Spinal cord (tissue), 9 donors: ENCODE measurements at regions not wholly inside any gene's neighbourhood (a gene's known extent, or its start where the extent isn't known, plus 50 kb on each side); places are given as distances from the start of the nearest gene placed in this dataset.
A peak's percentile ranks its signal among the peaks of the same experiment; 100 is the strongest.

Experiments used
- DNase-seq, 6 donors: peaks; one replicate each; pipeline versions ENCODE4 v3.0.0 to v3.0.0-alpha.2; 2013 to 2015; ENCODE audit warnings: low spot score in 6 of 6, low read depth in 4 of 6
- H3K27ac ChIP-seq: one replicate; pipeline ENCODE4 v1.5.1; 2013; ENCODE audit warnings: low read depth, low read length, control low read depth
- H3K27me3 ChIP-seq: one replicate; pipeline ENCODE4 v1.6.1; 2013; ENCODE audit warnings: low read length; ENCODE audit not compliant: control insufficient read depth, insufficient read depth
- H3K36me3 ChIP-seq: one replicate; pipeline ENCODE4 v1.6.1; 2013; ENCODE audit warnings: low read length; ENCODE audit not compliant: control insufficient read depth, insufficient read depth
- H3K4me1 ChIP-seq: one replicate; pipeline ENCODE4 v1.6.1; 2013; ENCODE audit warnings: low read length; ENCODE audit not compliant: control insufficient read depth, insufficient read depth
- H3K4me3 ChIP-seq: one replicate; pipeline ENCODE4 v1.5.1; 2013; ENCODE audit warnings: low read depth, low read length, control low read depth
- H3K9me3 ChIP-seq: one replicate; pipeline ENCODE4 v1.6.1; 2013; ENCODE audit warnings: low read length; ENCODE audit not compliant: control insufficient read depth, insufficient read depth
- WGBS: methylation state at CpG from one replicate; pipeline ENCODE4 v1.1.5; 2013; ENCODE audit warnings: missing lambda C conversion rate; ENCODE audit not compliant: insufficient coverage; 5-methylcytosine and 5-hydroxymethylcytosine counted together
- donor health status: healthy.

DNA sequence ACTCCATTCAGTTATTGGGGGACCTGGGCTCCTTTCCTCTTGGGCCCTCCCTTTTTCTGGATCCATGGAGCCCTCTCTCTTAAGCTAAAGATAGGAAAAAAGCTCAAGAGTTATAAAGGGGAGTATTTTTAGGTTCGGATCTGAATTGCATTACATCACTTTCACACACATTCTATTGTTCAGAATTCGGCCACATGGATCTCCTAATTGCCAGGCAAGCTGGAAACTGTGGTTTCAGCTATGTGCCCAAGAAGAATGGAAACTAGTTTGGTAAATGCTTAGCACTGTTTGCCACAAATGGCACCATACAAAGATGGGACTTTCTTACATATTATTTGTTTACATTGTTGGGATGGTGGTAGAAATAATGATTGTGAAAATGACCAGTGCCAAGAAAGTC lies 145.6 kb downstream of the LRIG3 start:
- DNase-seq, result no peak
- no CpG with 5 or more reads among the region's 2 CpGs for WGBS
- Histone ChIP-seq H3K27me3 (no peaks in the 10 kb centered on the region), H3K4me1 (no peaks in the 10 kb centered on the region), H3K27ac (no peak overlapping the region), H3K36me3 (no peaks in the 10 kb centered on the region), H3K9me3 (no peaks in the 10 kb centered on the region), H3K4me3 (no peak overlapping the region)

- Histone ChIP-seq H3K27me3 (no peaks in the 10 kb centered on the region), H3K36me3 (no peaks in the 10 kb centered on the region), H3K9me3 (no peaks in the 10 kb centered on the region), H3K4me3 (no peak overlapping the region), H3K4me1 (no peaks in the 10 kb centered on the region), H3K27ac (no peak overlapping the region)
- no CpG with 5 or more reads among the region's 1 CpG for WGBS
- DNase-seq, result no peak
These were observed 144.9 kb downstream of the LRIG3 start for GRCh38 chr12:58775396-58775795.

DNA sequence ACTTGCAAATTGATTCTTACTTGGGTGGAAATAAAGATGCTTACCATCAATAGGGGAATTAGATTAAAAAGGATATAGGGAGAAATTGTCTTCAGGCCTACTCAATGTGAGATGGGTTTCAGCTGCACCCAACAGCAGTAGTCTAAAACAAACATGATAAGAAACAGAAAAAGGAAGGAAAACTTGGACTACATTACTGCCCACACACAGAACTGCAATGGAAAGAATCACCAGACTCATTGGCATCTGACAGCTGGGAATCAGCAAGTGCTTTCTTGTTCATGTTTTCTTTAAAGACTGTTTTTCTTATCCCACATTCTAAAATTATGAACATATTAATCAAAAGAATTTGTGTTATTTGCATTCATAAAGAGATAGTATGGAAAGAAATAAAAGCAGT lies 144.2 kb downstream of the LRIG3 start:
- no peaks in the 10 kb centered on the region for H3K36me3 ChIP-seq
- H3K27me3 ChIP-seq, result no peaks in the 10 kb centered on the region
- no peak overlapping the region for H3K4me3 ChIP-seq
- H3K27ac ChIP-seq, result no peak overlapping the region
- no peaks in the 10 kb centered on the region for H3K9me3 ChIP-seq
- H3K4me1 ChIP-seq, result no peaks in the 10 kb centered on the region
- DNase-seq, result no peak

DNA sequence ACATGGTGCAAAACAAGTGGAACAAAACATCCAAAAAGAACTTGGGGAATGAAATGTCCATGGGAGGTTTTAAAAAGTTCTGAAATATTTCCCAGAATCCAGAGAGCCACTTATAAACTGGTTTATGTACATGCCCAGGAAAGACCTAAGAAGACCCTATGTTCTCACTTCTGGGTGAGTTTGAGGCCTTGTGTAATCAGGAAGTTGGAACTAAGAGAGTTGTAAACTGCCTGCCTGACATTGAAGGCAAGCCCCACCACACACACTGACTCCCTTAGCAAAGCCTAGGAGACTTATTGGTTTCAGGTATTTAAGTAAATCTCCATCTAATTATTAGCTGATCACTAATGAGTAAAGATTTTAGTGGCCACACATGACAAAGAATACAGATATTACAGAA lies 142.5 kb downstream of the LRIG3 start:
- H3K4me3 ChIP-seq, result no peak overlapping the region
- H3K9me3 ChIP-seq, result no peaks in the 10 kb centered on the region
- H3K27ac ChIP-seq, result no peak overlapping the region
- no peaks in the 10 kb centered on the region for H3K27me3 ChIP-seq
- no peaks in the 10 kb centered on the region for H3K36me3 ChIP-seq
- DNase-seq, result no peak
- no peaks in the 10 kb centered on the region for H3K4me1 ChIP-seq

DNA sequence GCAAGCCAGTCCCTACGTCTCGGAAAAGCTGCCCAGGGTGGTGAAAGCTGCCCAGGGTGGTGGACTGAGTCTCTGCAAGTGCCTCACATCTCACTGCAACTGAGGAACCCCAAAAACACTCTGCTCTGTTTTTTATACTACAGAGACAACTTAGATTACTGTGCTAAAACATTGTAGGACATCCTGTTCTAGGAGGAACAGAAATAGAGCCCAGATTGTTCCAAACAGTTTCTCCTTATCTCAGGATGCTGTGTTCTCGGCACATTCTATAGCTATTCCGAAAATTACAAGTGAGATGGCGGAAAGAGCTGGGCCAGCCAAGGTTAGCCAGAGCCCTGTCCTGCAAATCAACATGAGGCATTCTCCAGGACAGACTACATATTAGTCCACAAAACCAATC lies 138.7 kb downstream of the LRIG3 start:
- Histone ChIP-seq H3K9me3 (peaks cover 2% of the 10 kb centered on the region), H3K27ac (no peak overlapping the region), H3K4me3 (no peak overlapping the region), H3K4me1 (no peaks in the 10 kb centered on the region), H3K36me3 (no peaks in the 10 kb centered on the region), H3K27me3 (no peaks in the 10 kb centered on the region)
- DNase-seq, result no peak
- whole genome bisulfite sequencing, result 91% methylated on average over 4 of the region's 5 CpGs

DNA sequence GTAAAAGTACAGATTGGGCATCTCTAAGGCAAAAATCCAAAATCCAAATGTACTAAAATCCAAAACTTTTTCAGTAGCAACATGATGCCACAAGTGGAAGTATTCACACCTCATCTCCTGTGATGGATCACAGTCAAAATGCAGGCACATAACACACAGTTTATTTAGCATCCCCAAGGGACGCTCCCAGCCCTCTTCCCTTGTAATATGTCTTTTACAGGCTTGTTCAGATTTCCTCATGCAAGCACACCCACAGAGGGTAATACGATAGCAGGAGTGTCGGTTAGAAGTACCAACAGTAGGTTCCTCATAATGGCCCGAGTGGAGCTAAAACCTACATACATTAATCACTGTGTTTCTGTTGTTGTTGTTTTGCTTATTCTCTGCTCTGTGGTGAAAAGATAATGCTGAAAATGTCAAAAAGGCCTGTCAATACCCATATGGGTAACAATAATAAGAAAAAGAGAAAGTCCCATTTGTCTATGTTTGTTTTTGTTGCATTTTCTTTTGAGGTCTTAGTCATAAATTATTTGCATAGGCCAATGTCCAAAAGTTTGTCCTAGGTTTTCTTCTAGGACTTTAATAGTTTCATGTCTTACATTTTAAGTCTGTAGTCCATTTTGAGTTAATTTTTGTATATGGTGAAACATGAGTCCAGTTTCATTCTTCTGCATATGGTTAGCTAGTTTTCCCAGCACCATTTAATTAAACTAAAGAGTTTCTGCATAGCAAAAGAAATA lies 133.1 kb downstream of the LRIG3 start:
- Histone ChIP-seq H3K36me3 (no peaks in the 10 kb centered on the region), H3K9me3 (peaks cover 2% of the 10 kb centered on the region), H3K27me3 (no peaks in the 10 kb centered on the region), H3K4me1 (no peaks in the 10 kb centered on the region), H3K27ac (no peak overlapping the region), H3K4me3 (no peak overlapping the region)
- WGBS, result no CpG with 5 or more reads among the region's 4 CpGs
- no peak for DNase-seq

DNA sequence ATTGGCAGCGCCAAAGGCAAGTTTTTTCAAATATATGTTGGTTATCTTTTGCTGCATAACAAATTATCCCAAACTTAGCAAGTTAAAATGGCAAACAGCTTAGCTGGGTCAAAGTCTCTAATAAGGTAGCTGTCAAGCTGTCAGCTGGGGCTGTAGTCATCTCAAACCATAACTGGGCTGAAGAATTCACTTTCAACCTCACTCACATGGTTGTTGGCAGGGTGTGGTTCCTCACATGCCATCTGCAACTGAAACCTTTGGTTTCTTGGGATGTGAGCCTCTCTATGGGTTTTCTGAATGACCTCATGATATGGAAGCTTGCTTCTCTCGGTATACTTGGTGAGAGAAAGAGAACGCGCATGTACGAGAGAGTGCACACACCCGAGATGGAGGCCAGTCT lies 125.4 kb downstream of the LRIG3 start:
- DNase-seq, result no peak

GRCh38 chr12:58795825-58796224 lies 124.5 kb downstream of the LRIG3 start:
- Histone ChIP-seq H3K36me3 (no peaks in the 10 kb centered on the region), H3K4me3 (no peak overlapping the region), H3K9me3 (no peaks in the 10 kb centered on the region), H3K27me3 (no peaks in the 10 kb centered on the region), H3K4me1 (no peaks in the 10 kb centered on the region), H3K27ac (no peak overlapping the region)
- DNase-seq, result no peak
- 89% methylated on average over 3 of the region's 3 CpGs for WGBS

More for the DNA sequence above, 125.4 kb downstream of the LRIG3 start:
- H3K36me3 ChIP-seq, result no peaks in the 10 kb centered on the region
- no peak overlapping the region for H3K27ac ChIP-seq
- WGBS, result 100% methylated on average over 1 of the region's 6 CpGs
- H3K27me3 ChIP-seq, result no peaks in the 10 kb centered on the region
- H3K4me1 ChIP-seq, result no peaks in the 10 kb centered on the region
- H3K4me3 ChIP-seq, result no peak overlapping the region
- H3K9me3 ChIP-seq, result no peaks in the 10 kb centered on the region

GRCh38 chr12:58801986-58802385 lies 118.3 kb downstream of the LRIG3 start:
- H3K4me3 ChIP-seq, result no peak overlapping the region
- H3K27ac ChIP-seq, result no peak overlapping the region
- WGBS, result 20% methylated on average over 1 of the region's 1 CpG
- no peaks in the 10 kb centered on the region for H3K36me3 ChIP-seq
- DNase-seq, result peak in 1 of 6 donors; percentile 8
- H3K27me3 ChIP-seq, result no peaks in the 10 kb centered on the region
- no peaks in the 10 kb centered on the region for H3K9me3 ChIP-seq
- no peaks in the 10 kb centered on the region for H3K4me1 ChIP-seq

GRCh38 chr12:58803908-58804307 lies 116.4 kb downstream of the LRIG3 start:
- DNase-seq, result no peak
- no peaks in the 10 kb centered on the region for H3K36me3 ChIP-seq
- no CpG with 5 or more reads among the region's 2 CpGs for WGBS
- H3K9me3 ChIP-seq, result no peaks in the 10 kb centered on the region
- H3K4me1 ChIP-seq, result no peaks in the 10 kb centered on the region
- H3K27me3 ChIP-seq, result no peaks in the 10 kb centered on the region
- H3K4me3 ChIP-seq, result no peak overlapping the region
- no peak overlapping the region for H3K27ac ChIP-seq
